GM12878 (cell line): ENCODE measurements at regions not wholly inside any gene's neighbourhood (a gene's known extent, or its start where the extent isn't known, plus 50 kb on each side); places are given as distances from the start of the nearest gene placed in this dataset.
"Not testable (repeated sequence)": the region's sequence is repeated elsewhere in the genome, so short reads cannot be mapped to it uniquely, and the experiment has no call there.

Experiments
- ATAC-seq: fragments of 200-7000 bp; cut with Tn5 transposase; 3 replicates; pipeline ENCODE4 v1.9.1; 2020; ENCODE audit warnings: mild to moderate bottlenecking, moderate library complexity
- BruUV-seq: library from RNA; stranded (reverse); fragments of 400-500 nt; replicated peaks from 2 replicates; lab custom pipeline; 2021; lab: Mats Ljungman, UMichigan
- CTCF ChIA-PET: fragments of 300-600 bp; sonication (Branson Sonifier 250); formaldehyde crosslinking; extraction: SDS; loops from one replicate; lab custom pipeline; 2021; ENCODE audit warnings: inconsistent platforms; lab: Yijun Ruan, JAX
- POLR2A ChIA-PET: fragments of 350-600 bp; formaldehyde crosslinking; extraction: SDS; loops from one replicate; lab custom pipeline; 2021; ENCODE audit warnings: inconsistent platforms; lab: Charles Lee
- RAD21 ChIA-PET: fragments of 300-600 bp; sonication (Branson Sonifier 250); formaldehyde crosslinking; loops from one replicate; lab custom pipeline; 2023; ENCODE audit warnings: antibody characterized with exemption; ENCODE audit not compliant: unreplicated experiment; lab: Charles Lee
- SMC1A ChIA-PET: fragments of 300-600 bp; sonication (Branson Sonifier 250); formaldehyde crosslinking; loops from one replicate; lab custom pipeline; 2023; ENCODE audit not compliant: unreplicated experiment, uncharacterized antibody; lab: Charles Lee
- DNase-seq: peaks from one replicate; pipeline ENCODE4 v3.0.0-alpha.2; 2011; ENCODE audit warnings: low read depth, low spot score
- FAIRE-seq: peaks from 3 replicates; lab custom pipeline; 2011; peaks lifted over from hg19 to GRCh38; lab: Jason Lieb, UNC
- H2AFZ ChIP-seq: 2 replicates; pipeline ENCODE4 v1.6.0; 2011; ENCODE audit warnings: low read depth, low read length, control low read depth; ENCODE audit not compliant: control insufficient read depth
- H3K27ac ChIP-seq: 2 replicates; pipeline ENCODE4 v1.5.1; 2011; ENCODE audit warnings: control low read depth; ENCODE audit not compliant: control insufficient read depth, insufficient read depth
- H3K27me3 ChIP-seq, 2 experiments: replicated peaks in 1 of 2; 2 replicates each; pipeline versions ENCODE4 v1.6.0 to v1.6.1; 2011; ENCODE audit warnings: low read length in 1 of 2; ENCODE audit not compliant: control insufficient read depth in 2 of 2, insufficient read depth in 2 of 2
- H3K36me3 ChIP-seq, 2 experiments: 2 replicates each; pipeline ENCODE4 v1.5.1; 2011; ENCODE audit warnings: low read length in 1 of 2; ENCODE audit not compliant: control insufficient read depth in 2 of 2, insufficient read depth in 2 of 2
- H3K4me1 ChIP-seq: 2 replicates; pipeline ENCODE4 v1.6.1; 2011; ENCODE audit warnings: mild to moderate bottlenecking, low read length, moderate library complexity, mixed read lengths; ENCODE audit not compliant: control insufficient read depth, insufficient read depth
- H3K4me2 ChIP-seq: 2 replicates; pipeline ENCODE4 v1.6.0; 2011; ENCODE audit warnings: control low read depth; ENCODE audit not compliant: control insufficient read depth, insufficient read depth
- H3K4me3 ChIP-seq: fragments of 200-600 bp; sonication (generic); 2 replicates; pipeline ENCODE4 v1.5.1; 2016
- H3K79me2 ChIP-seq: 2 replicates; pipeline ENCODE4 v1.6.0; 2011; ENCODE audit warnings: low read length; ENCODE audit not compliant: control insufficient read depth, insufficient read depth
- H3K9ac ChIP-seq: 2 replicates; pipeline ENCODE4 v1.8.0; 2011; ENCODE audit warnings: low read length, control low read depth, mixed read lengths; ENCODE audit not compliant: control insufficient read depth, insufficient read depth
- H3K9me3 ChIP-seq: replicated peaks from 3 replicates; pipeline ENCODE4 v1.5.1; 2011; ENCODE audit warnings: mild to moderate bottlenecking, low read length; ENCODE audit not compliant: control insufficient read depth, insufficient read depth
- H4K20me1 ChIP-seq: 2 replicates; pipeline ENCODE4 v1.6.0; 2011; ENCODE audit not compliant: control insufficient read depth, insufficient read depth
- WGBS: methylation state at CpG from one replicate; pipeline ENCODE4 v1.1.6; 2016; ENCODE audit warnings: low lambda C conversion rate; ENCODE audit not compliant: insufficient replicate concordance, insufficient coverage; ENCODE audit errors: missing lambda C conversion rate; 5-methylcytosine and 5-hydroxymethylcytosine counted together
- in situ Hi-C: fragments of 300-500 bp; cut with MboI; formaldehyde crosslinking; loops from 9 replicates; pipeline ENCODE4 v1.14.3; 2018; ENCODE audit warnings: mixed read lengths
- intact Hi-C: fragments of 100-400 bp; cut with micrococcal nuclease; formaldehyde crosslinking; loops from one replicate; pipeline ENCODE4 v1.14.2; 2022; ENCODE audit not compliant: unreplicated experiment

GRCh38 chr21:5037606-5038331, 5483.6 kb upstream of the TPTE start:
- H3K4me2 ChIP-seq, H3K4me1 ChIP-seq, H3K4me3 ChIP-seq, FAIRE-seq, H4K20me1 ChIP-seq, H2AFZ ChIP-seq, H3K79me2 ChIP-seq, POLR2A ChIA-PET, SMC1A ChIA-PET, RAD21 ChIA-PET, CTCF ChIA-PET, H3K27me3 ChIP-seq, H3K27ac ChIP-seq, H3K9ac ChIP-seq, BruUV-seq, DNase-seq, intact Hi-C loops, in situ Hi-C loops, H3K9me3 ChIP-seq, H3K36me3 ChIP-seq: not testable (repeated sequence)
- no CpG with 5 or more reads among the region's 15 CpGs for WGBS
- ATAC-seq, result peak; percentile 23; the same call in 2 of the 3 replicates

- DNase-seq, ATAC-seq, H3K9me3 ChIP-seq, CTCF ChIA-PET, H3K4me1 ChIP-seq, H4K20me1 ChIP-seq, H2AFZ ChIP-seq, in situ Hi-C loops, H3K27ac ChIP-seq, intact Hi-C loops, RAD21 ChIA-PET, H3K9ac ChIP-seq, H3K27me3 ChIP-seq, H3K79me2 ChIP-seq, H3K4me3 ChIP-seq, SMC1A ChIA-PET, H3K36me3 ChIP-seq, BruUV-seq, H3K4me2 ChIP-seq, POLR2A ChIA-PET, FAIRE-seq: not testable (repeated sequence)
- no CpG with 5 or more reads among the region's 5 CpGs for WGBS
Measured at GRCh38 chr21:5039926-5040325, 5481.5 kb upstream of the TPTE start.

GRCh38 chr21:5042583-5042982, 5478.8 kb upstream of the TPTE start:
- BruUV-seq, H2AFZ ChIP-seq, CTCF ChIA-PET, intact Hi-C loops, H3K79me2 ChIP-seq, DNase-seq, FAIRE-seq, H4K20me1 ChIP-seq, H3K4me2 ChIP-seq, H3K27ac ChIP-seq, SMC1A ChIA-PET, H3K4me1 ChIP-seq, RAD21 ChIA-PET, H3K36me3 ChIP-seq, H3K4me3 ChIP-seq, H3K27me3 ChIP-seq, H3K9ac ChIP-seq, H3K9me3 ChIP-seq, POLR2A ChIA-PET, in situ Hi-C loops: not testable (repeated sequence)
- peak; percentile 12; the same call in 2 of the 3 replicates for ATAC-seq
- no CpG with 5 or more reads among the region's 17 CpGs for WGBS

GRCh38 chr21:5044812-5045211, 5476.6 kb upstream of the TPTE start:
- H3K9me3 ChIP-seq, H3K9ac ChIP-seq, DNase-seq, H3K27ac ChIP-seq, RAD21 ChIA-PET, BruUV-seq, FAIRE-seq, intact Hi-C loops, POLR2A ChIA-PET, H2AFZ ChIP-seq, H4K20me1 ChIP-seq, H3K27me3 ChIP-seq, H3K79me2 ChIP-seq, H3K4me1 ChIP-seq, H3K4me3 ChIP-seq, H3K36me3 ChIP-seq, SMC1A ChIA-PET, CTCF ChIA-PET, in situ Hi-C loops, H3K4me2 ChIP-seq: not testable (repeated sequence)
- ATAC-seq, result peak; percentile 88
- WGBS, result no CpG with 5 or more reads among the region's 7 CpGs
